ENCODE measurements at regions not wholly inside any gene's neighbourhood (a gene's known extent, or its start where the extent isn't known, plus 50 kb on each side); places are given as distances from the start of the nearest gene placed in this dataset.
A peak's percentile ranks its signal among the peaks of the same experiment; 100 is the strongest.
"Not testable (repeated sequence)": the region's sequence is repeated elsewhere in the genome, so short reads cannot be mapped to it uniquely, and the experiment has no call there.

- no peaks in the 10 kb centered on the region for H3K27me3 ChIP-seq
- H3K4me1 ChIP-seq, result peaks cover 11 to 73% (median 16%) of the 10 kb centered on the region in 3 donors
- no peak for TF ChIP-seq EP300 (IDR thresholded peaks at IDR 0.05)
- TF ChIP-seq POLR2AphosphoS5 (IDR thresholded peaks at IDR 0.05), result no peak
- TF ChIP-seq, protein P1, sequence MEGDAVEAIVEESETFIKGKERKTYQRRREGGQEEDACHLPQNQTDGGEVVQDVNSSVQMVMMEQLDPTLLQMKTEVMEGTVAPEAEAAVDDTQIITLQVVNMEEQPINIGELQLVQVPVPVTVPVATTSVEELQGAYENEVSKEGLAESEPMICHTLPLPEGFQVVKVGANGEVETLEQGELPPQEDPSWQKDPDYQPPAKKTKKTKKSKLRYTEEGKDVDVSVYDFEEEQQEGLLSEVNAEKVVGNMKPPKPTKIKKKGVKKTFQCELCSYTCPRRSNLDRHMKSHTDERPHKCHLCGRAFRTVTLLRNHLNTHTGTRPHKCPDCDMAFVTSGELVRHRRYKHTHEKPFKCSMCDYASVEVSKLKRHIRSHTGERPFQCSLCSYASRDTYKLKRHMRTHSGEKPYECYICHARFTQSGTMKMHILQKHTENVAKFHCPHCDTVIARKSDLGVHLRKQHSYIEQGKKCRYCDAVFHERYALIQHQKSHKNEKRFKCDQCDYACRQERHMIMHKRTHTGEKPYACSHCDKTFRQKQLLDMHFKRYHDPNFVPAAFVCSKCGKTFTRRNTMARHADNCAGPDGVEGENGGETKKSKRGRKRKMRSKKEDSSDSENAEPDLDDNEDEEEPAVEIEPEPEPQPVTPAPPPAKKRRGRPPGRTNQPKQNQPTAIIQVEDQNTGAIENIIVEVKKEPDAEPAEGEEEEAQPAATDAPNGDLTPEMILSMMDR (IDR thresholded peaks at IDR 0.05), result no peak
- TF ChIP-seq POLR2A (IDR thresholded peaks at IDR 0.05), result no peak
- peak overlapping the region in 2 of 4 donors; percentile 20 to 64 for H3K27ac ChIP-seq
- ATAC-seq, result no peak
- no peaks in the 10 kb centered on the region for H3K9me3 ChIP-seq
- 90% methylated on average over 3 of the region's 3 CpGs; no CpG with 5 or more reads in 1 of the 2 donors for WGBS, 2 donors (ENCODE audit: low coverage in 1 of 2)
- peaks cover 0 to 13% of the 10 kb centered on the region in 2 donors for H3K36me3 ChIP-seq
- H3K4me3 ChIP-seq, result no peak overlapping the region
These were observed 102.6 kb upstream of the IL12A start for GRCh38 chr3:159886050-159886449.

DNA sequence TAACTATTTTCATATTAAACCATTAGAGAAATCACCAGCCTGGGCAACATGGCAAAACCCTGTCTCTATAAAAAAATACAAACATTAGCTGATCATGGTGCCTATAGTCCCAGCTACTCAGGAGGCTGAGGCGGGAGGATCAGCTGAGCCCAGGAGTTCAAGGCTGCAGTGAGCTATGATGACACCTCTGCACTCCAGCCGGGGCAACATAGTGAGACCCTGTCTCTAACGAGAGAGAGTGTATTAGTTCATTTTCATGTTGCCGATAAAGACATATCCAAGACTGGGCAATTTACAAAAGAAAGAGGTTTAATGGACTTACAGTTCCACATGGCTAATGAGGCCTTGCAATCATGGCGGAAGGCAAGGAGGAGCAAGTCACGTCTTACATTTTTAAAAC is 102.1 kb upstream of the IL12A start:
- 83 to 85% methylated on average over 6 of the region's 6 CpGs for WGBS, 2 donors (ENCODE audit: low coverage in 1 of 2)
- not testable (repeated sequence) for ATAC-seq, H3K4me3 ChIP-seq, H3K27me3 ChIP-seq, H3K9me3 ChIP-seq
- Histone ChIP-seq H3K27ac (peak overlapping the region in 2 of 4 donors; percentile 36 to 64), H3K4me1 (peaks cover 11 to 73% (median 20%) of the 10 kb centered on the region in 3 donors), H3K36me3 (peaks cover 0 to 13% of the 10 kb centered on the region in 2 donors)

DNA sequence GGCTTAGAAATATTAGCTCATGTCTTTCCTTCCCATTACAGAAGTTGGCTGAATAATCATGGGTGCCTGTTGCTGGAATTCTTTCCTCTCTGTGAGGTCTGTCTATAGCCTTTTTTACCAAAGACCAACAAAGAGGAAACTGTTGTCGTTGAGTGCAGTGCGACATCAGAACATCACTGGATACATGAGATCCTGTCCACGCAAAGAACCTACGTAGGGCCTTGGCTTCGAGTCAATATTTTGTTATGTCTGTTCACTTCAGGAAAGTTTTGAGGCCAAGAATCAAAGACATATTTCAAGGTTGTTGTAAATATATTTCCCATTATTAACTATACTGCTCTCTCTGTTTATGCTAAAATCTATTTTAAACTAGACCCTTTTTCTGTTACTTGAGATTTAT is 101.5 kb upstream of the IL12A start:
- peak overlapping the region in 2 of 4 donors; percentile 36 to 64 for H3K27ac ChIP-seq
- no peak overlapping the region for H3K4me3 ChIP-seq
- H3K27me3 ChIP-seq, result no peaks in the 10 kb centered on the region
- H3K36me3 ChIP-seq, result peaks cover 0 to 17% of the 10 kb centered on the region in 2 donors
- TF ChIP-seq, protein P1 (IDR thresholded peaks at IDR 0.05), result no peak
- no peak for TF ChIP-seq POLR2A (IDR thresholded peaks at IDR 0.05)
- 23 to 37% methylated on average over 5 of the region's 5 CpGs for WGBS, 2 donors (ENCODE audit: low coverage in 1 of 2)
- no peaks in the 10 kb centered on the region for H3K9me3 ChIP-seq
- H3K4me1 ChIP-seq, result peaks cover 11 to 73% (median 23%) of the 10 kb centered on the region in 3 donors
- no peak for ATAC-seq

DNA sequence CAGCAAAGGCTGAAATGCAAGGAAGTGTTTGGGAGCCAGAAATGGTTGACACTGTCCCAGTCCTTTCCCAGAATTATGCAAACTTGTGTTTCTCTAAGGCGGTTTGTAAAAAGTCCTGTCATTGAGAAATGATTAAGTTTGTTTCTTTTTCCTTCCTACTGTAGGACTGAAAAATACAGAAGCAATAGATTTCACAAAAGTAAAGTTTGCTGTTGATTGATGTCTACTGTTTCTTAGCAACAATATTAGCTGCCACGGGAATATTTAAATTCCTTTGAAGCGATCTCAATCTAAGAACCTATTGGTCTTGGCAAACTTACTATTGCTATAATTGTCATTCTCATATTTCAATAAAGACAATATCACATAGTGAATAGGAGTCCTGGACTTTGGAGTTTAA is 100.7 kb upstream of the IL12A start:
- TF ChIP-seq POLR2A (IDR thresholded peaks at IDR 0.05), result no peak
- TF ChIP-seq POLR2AphosphoS5 (IDR thresholded peaks at IDR 0.05), result no peak
- TF ChIP-seq EP300 (IDR thresholded peaks at IDR 0.05), result no peak
- TF ChIP-seq, protein P1 (IDR thresholded peaks at IDR 0.05), result no peak
- ATAC-seq, result no peak
- H3K4me3 ChIP-seq, result no peak overlapping the region
- peak overlapping the region in 2 of 4 donors; percentile 36 to 45 for H3K27ac ChIP-seq
- peaks cover 0 to 25% of the 10 kb centered on the region in 2 donors for H3K36me3 ChIP-seq
- peaks cover 13 to 73% (median 17%) of the 10 kb centered on the region in 3 donors for H3K4me1 ChIP-seq
- no peaks in the 10 kb centered on the region for H3K27me3 ChIP-seq
- 47 to 48% methylated on average over 3 of the region's 3 CpGs for WGBS, 2 donors (ENCODE audit: low coverage in 1 of 2)
- H3K9me3 ChIP-seq, result no peaks in the 10 kb centered on the region

- H3K36me3 ChIP-seq, result peaks cover 0 to 55% of the 10 kb centered on the region in 2 donors
- no peak overlapping the region for H3K27ac ChIP-seq
- H3K27me3 ChIP-seq, result no peaks in the 10 kb centered on the region
- peaks cover 8 to 65% (median 13%) of the 10 kb centered on the region in 3 donors for H3K4me1 ChIP-seq
- TF ChIP-seq POLR2A (IDR thresholded peaks at IDR 0.05) (no peak), EP300 (IDR thresholded peaks at IDR 0.05) (no peak), POLR2AphosphoS5 (IDR thresholded peaks at IDR 0.05) (no peak)
- TF ChIP-seq, protein P1 (IDR thresholded peaks at IDR 0.05), result no peak
- no peak for ATAC-seq
- H3K9me3 ChIP-seq, result no peaks in the 10 kb centered on the region
- no peak overlapping the region for H3K4me3 ChIP-seq
- WGBS, 2 donors (ENCODE audit: low coverage in 1 of 2), result 43 to 80% methylated on average over 1 of the region's 2 CpGs
These were observed 96.4 kb upstream of the IL12A start for GRCh38 chr3:159892171-159892795.

Data from gastroesophageal sphincter (tissue), 4 donors.